CD4-positive, alpha-beta T cell (primary cell): ENCODE measurements at regions not wholly inside any gene's neighbourhood (a gene's known extent, or its start where the extent isn't known, plus 50 kb on each side); places are given as distances from the start of the nearest gene placed in this dataset.

Source experiments
- ATAC-seq: fragments of 200-7000 bp; cut with Tn5 transposase; one replicate; pipeline ENCODE4 v1.10.0; 2022; ENCODE audit warnings: mild to moderate bottlenecking; ENCODE audit not compliant: poor library complexity
- CTCF ChIA-PET: fragments of 350-600 bp; sonication (Branson Sonifier 250); formaldehyde crosslinking; loops from one replicate; lab custom pipeline; 2021; ENCODE audit warnings: antibody characterized with exemption, inconsistent platforms; lab: Charles Lee
- POLR2A ChIA-PET: fragments of 350-600 bp; sonication (Branson Sonifier 250); formaldehyde crosslinking; loops from one replicate; lab custom pipeline; 2021; ENCODE audit warnings: antibody characterized with exemption, inconsistent platforms; lab: Charles Lee
- DNase-seq, 14 experiments: peaks; one replicate each; pipeline ENCODE4 v3.0.0-alpha.2; 2013 to 2020; ENCODE audit warnings: mixed read lengths in 2 of 14
- H3K27ac ChIP-seq, 2 donors: one replicate each; pipeline versions ENCODE4 v1.5.1 to v1.7.0; 2013; ENCODE audit warnings: low read length in 2 of 2, low read depth in 1 of 2, mild to moderate bottlenecking in 1 of 2
- H3K27me3 ChIP-seq, 2 experiments: 1 replicate in 1 of 2; 2 replicates in 1 of 2; pipeline versions ENCODE4 v1.6.1 to v1.7.0; 2013; ENCODE audit warnings: low read length in 2 of 2, control low read depth in 1 of 2, mild to moderate bottlenecking in 1 of 2, moderate library complexity in 1 of 2; ENCODE audit not compliant: insufficient read depth in 2 of 2, control insufficient read depth in 1 of 2
- H3K36me3 ChIP-seq: one replicate; pipeline ENCODE4 v1.6.1; 2013; ENCODE audit warnings: low read length, control low read depth; ENCODE audit not compliant: insufficient read depth
- H3K4me1 ChIP-seq: one replicate; pipeline ENCODE4 v1.6.1; 2013; ENCODE audit warnings: low read length, control low read depth; ENCODE audit not compliant: insufficient read depth
- H3K4me3 ChIP-seq: one replicate; pipeline ENCODE4 v1.5.1; 2013; ENCODE audit warnings: mild to moderate bottlenecking, low read length, moderate library complexity
- H3K9me3 ChIP-seq, 2 experiments: 1 replicate in 1 of 2; 2 replicates in 1 of 2; pipeline versions ENCODE4 v1.6.1 to v1.7.0; 2013; ENCODE audit warnings: low read length in 2 of 2, mild to moderate bottlenecking in 2 of 2, control low read depth in 1 of 2, moderate library complexity in 1 of 2; ENCODE audit not compliant: control insufficient read depth in 1 of 2, insufficient read depth in 1 of 2
- H3K27ac Mint-ChIP-seq: one replicate; pipeline ENCODE4 v1.8.0; 2020; ENCODE audit warnings: mixed read lengths
- H3K27me3 Mint-ChIP-seq: one replicate; pipeline ENCODE4 v1.8.0; 2021; ENCODE audit warnings: mixed read lengths
- H3K36me3 Mint-ChIP-seq: one replicate; pipeline ENCODE4 v1.8.0; 2021; ENCODE audit warnings: low read depth, mixed read lengths
- H3K4me1 Mint-ChIP-seq: one replicate; pipeline ENCODE4 v1.8.0; 2021; ENCODE audit warnings: low read depth, mixed read lengths
- H3K4me3 Mint-ChIP-seq: one replicate; pipeline ENCODE4 v1.8.0; 2020; ENCODE audit warnings: mild to moderate bottlenecking, mixed read lengths
- H3K9me3 Mint-ChIP-seq: one replicate; pipeline ENCODE4 v1.8.0; 2020; ENCODE audit warnings: mixed read lengths
- CTCF ChIP-seq: fragments of 200-600 bp; IDR thresholded peaks from one replicate; pipeline ENCODE4 v1.8.0; 2022; ENCODE audit warnings: antibody characterized with exemption, mild to moderate bottlenecking
- intact Hi-C, 2 experiments: fragments of 100-400 bp; cut with DNase I in 1 of 2; cut with micrococcal nuclease in 1 of 2; formaldehyde crosslinking; loops; one replicate each; pipeline versions ENCODE4 v1.15.1 to v1.9.0; 2023 to 2025; cut with DNase I, micrococcal nuclease

DNA sequence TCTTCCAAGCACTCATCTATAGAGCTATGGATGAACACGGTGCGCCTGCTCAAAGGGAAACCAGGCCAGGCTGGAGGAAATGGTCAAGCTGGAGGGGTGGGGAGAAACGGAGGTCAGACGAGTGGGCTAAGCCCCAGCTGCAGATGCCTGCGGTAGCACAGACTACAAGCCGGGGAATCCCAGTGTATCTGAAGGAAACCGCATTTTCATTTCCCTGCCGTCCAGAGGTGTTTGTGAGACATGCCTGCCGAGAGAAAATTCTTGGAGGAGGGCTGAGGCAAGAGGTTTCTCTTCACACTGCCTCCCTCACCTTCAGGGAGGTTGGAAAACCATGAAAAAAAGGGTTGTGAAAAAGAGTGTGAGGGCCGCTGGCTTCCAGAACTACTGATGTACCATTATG, 102.0 kb upstream of the FOXN3 start:
- peaks cover 53% of the 10 kb centered on the region for H3K4me1 Mint-ChIP-seq
- POLR2A ChIA-PET = no interaction called here
- peaks cover 14% of the 10 kb centered on the region for H3K36me3 ChIP-seq
- peaks cover 4% of the 10 kb centered on the region for H3K9me3 Mint-ChIP-seq
- intact Hi-C loops = no loop called here
- H3K27ac Mint-ChIP-seq = peak overlapping the region; percentile 75
- peaks cover 4 to 6% of the 10 kb centered on the region in 2 experiments for H3K9me3 ChIP-seq
- no peak overlapping the region for H3K4me3 Mint-ChIP-seq
- H3K27me3 ChIP-seq = no peaks in the 10 kb centered on the region
- H3K27ac ChIP-seq = no peak overlapping the region
- no peak for TF ChIP-seq CTCF
- no peaks in the 10 kb centered on the region for H3K27me3 Mint-ChIP-seq
- H3K36me3 Mint-ChIP-seq = peaks cover 77% of the 10 kb centered on the region
- CTCF ChIA-PET = interaction anchor here (1.5 kb wide), 1 partner anchor 66 kb away, joined by 3 read pairs; no protein-coding TSS in a partner anchor
- ATAC-seq (no peak), DNase-seq (no peak)
- peaks cover 9% of the 10 kb centered on the region for H3K4me1 ChIP-seq
- H3K4me3 ChIP-seq = no peak overlapping the region

- peaks cover 61% of the 10 kb centered on the region for H3K4me1 Mint-ChIP-seq
- intact Hi-C loops = no loop called here
- no peaks in the 10 kb centered on the region for H3K27me3 Mint-ChIP-seq
Observed at GRCh38 chr14:89516173-89516572, 99.1 kb upstream of the FOXN3 start.

DNA sequence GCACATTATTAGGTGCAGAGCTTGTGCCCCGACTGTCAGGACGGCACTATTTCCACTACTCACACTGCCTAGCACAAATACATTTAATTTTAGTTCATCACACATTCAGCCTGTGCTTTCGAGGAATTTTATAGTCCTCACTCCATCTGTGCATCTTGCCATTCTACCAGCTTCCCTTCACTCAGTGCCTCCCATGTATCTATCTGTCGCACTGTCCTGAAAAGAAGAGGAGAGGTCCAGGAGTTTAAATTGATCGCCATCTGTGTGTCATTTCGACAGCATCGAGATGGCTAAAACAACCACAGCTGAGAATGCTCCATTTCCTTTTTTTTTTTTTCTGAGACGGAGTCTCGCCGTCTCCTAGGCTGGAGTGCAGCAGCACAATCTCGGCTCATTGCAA, 97.6 kb upstream of the FOXN3 start:
- ATAC-seq (no peak), DNase-seq (no peak)
- H3K36me3 Mint-ChIP-seq = peaks cover 71% of the 10 kb centered on the region
- no peaks in the 10 kb centered on the region for H3K27me3 ChIP-seq
- intact Hi-C loops = no loop called here
- peak overlapping the region; percentile 47 for H3K27ac Mint-ChIP-seq
- H3K4me3 ChIP-seq = no peak overlapping the region
- peaks cover 37% of the 10 kb centered on the region for H3K4me1 ChIP-seq
- peaks cover 7% of the 10 kb centered on the region for H3K36me3 ChIP-seq
- ChIA-PET POLR2A (no interaction called here), CTCF (no interaction called here)
- no peaks in the 10 kb centered on the region for H3K27me3 Mint-ChIP-seq
- TF ChIP-seq CTCF = no peak
- no peak overlapping the region for H3K27ac ChIP-seq
- peaks cover 69% of the 10 kb centered on the region for H3K4me1 Mint-ChIP-seq
- H3K9me3 ChIP-seq = no peaks in the 10 kb centered on the region
- H3K9me3 Mint-ChIP-seq = no peaks in the 10 kb centered on the region
- no peak overlapping the region for H3K4me3 Mint-ChIP-seq

More at GRCh38 chr14:89516173-89516572, 99.1 kb upstream of the FOXN3 start:
- H3K9me3 ChIP-seq = peaks cover 0 to 4% of the 10 kb centered on the region in 2 experiments
- Mint-ChIP-seq H3K9me3 (no peaks in the 10 kb centered on the region), H3K4me3 (no peak overlapping the region), H3K27ac (no peak overlapping the region), H3K36me3 (peaks cover 72% of the 10 kb centered on the region)
- ATAC-seq (no peak), DNase-seq (no peak)
- no peak overlapping the region for H3K27ac ChIP-seq
- CTCF ChIA-PET = no interaction called here
- no peak for TF ChIP-seq CTCF
- peaks cover 25% of the 10 kb centered on the region for H3K4me1 ChIP-seq
- H3K4me3 ChIP-seq = no peak overlapping the region
- H3K36me3 ChIP-seq = peaks cover 7% of the 10 kb centered on the region
- no peaks in the 10 kb centered on the region for H3K27me3 ChIP-seq
- POLR2A ChIA-PET = no interaction called here
